A549 (cell line): ENCODE measurements at regions not wholly inside any gene's neighbourhood (a gene's known extent, or its start where the extent isn't known, plus 50 kb on each side); places are given as distances from the start of the nearest gene placed in this dataset.

Experiments
- CBX2 ChIP-seq: fragments of 200-600 bp; sonication (generic); IDR thresholded peaks from 2 replicates; pipeline ENCODE4 v1.6.1; 2016; ENCODE audit warnings: low read depth, mild to moderate bottlenecking, borderline replicate concordance
- CEBPB ChIP-seq, 2 experiments: fragments of >200 bp in 1 of 2; sonication (Bioruptor Twin) in 1 of 2; formaldehyde crosslinking in 1 of 2; IDR thresholded peaks; 2 replicates each; pipeline ENCODE4 v1.6.1; 2012 to 2016
- CTCF ChIP-seq: fragments of >200 bp; sonication (Bioruptor Twin); formaldehyde crosslinking; IDR thresholded peaks from 3 replicates; pipeline ENCODE4 v1.5.1; 2016
- EHF ChIP-seq: fragments of 250-450 bp; sonication (Bioruptor Pico); IDR thresholded peaks from 2 replicates; pipeline ENCODE4 v1.5.0; 2020; ENCODE audit warnings: mild to moderate bottlenecking
- ELK1 ChIP-seq: fragments of 150-350 bp; IDR thresholded peaks from 2 replicates; pipeline ENCODE4 v1.6.1; 2014; ENCODE audit warnings: low read depth, mild to moderate bottlenecking, low read length
- EP300 ChIP-seq, 2 experiments: fragments of >200 bp; sonication (Bioruptor Twin); formaldehyde crosslinking; IDR thresholded peaks; 2 replicates in 1 of 2; 3 replicates in 1 of 2; pipeline ENCODE4 v1.6.1; 2016 to 2017
- HMGXB4 ChIP-seq: fragments of 250-450 bp; sonication (Bioruptor Pico); IDR thresholded peaks from 2 replicates; pipeline ENCODE4 v1.5.0; 2021; ENCODE audit warnings: mild to moderate bottlenecking, moderate library complexity, borderline replicate concordance
- KDM1A ChIP-seq: fragments of 200-600 bp; sonication (generic); IDR thresholded peaks from 2 replicates; pipeline ENCODE4 v1.6.1; 2016; ENCODE audit warnings: low read depth, mild to moderate bottlenecking
- MAFK ChIP-seq: fragments of 450-650 bp; IDR thresholded peaks from 2 replicates; pipeline ENCODE4 v1.6.1; 2014; ENCODE audit not compliant: partially characterized antibody
- MAZ ChIP-seq: fragments of 150-350 bp; IDR thresholded peaks from 2 replicates; pipeline ENCODE4 v1.6.1; 2014; ENCODE audit warnings: antibody characterized with exemption, low read depth, low read length, borderline replicate concordance
- PHF8 ChIP-seq: fragments of 200-600 bp; sonication (generic); IDR thresholded peaks from 2 replicates; pipeline ENCODE4 v1.6.1; 2016; ENCODE audit warnings: low read depth, mild to moderate bottlenecking, antibody characterized with exemption, moderate library complexity, borderline replicate concordance
- POLR2A ChIP-seq: IDR thresholded peaks from 2 replicates; pipeline ENCODE4 v1.6.1; 2012; ENCODE audit warnings: mild to moderate bottlenecking, low read length
- SREBF2 ChIP-seq: fragments of 450-650 bp; IDR thresholded peaks from 2 replicates; pipeline ENCODE4 v1.6.1; 2014; ENCODE audit warnings: mild to moderate bottlenecking, moderate library complexity

- TF ChIP-seq CTCF = no peak
- no peak for TF ChIP-seq EP300 (IDR thresholded peaks at IDR 0.05)
- no peak for TF ChIP-seq POLR2A
- TF ChIP-seq MAZ = no peak
- TF ChIP-seq MAFK = no peak
- no peak for TF ChIP-seq CEBPB (IDR thresholded peaks at IDR 0.05)
- no peak for TF ChIP-seq HMGXB4 (CRISPR knock-in tag)
- no peak for TF ChIP-seq ELK1
- no peak for TF ChIP-seq EHF (CRISPR knock-in tag)
- no peak for TF ChIP-seq PHF8
- TF ChIP-seq KDM1A = no peak
- TF ChIP-seq SREBF2 = no peak
- TF ChIP-seq CBX2 = no peak
Measured at GRCh38 chr4:57308301-57308700, 198.1 kb upstream of the IGFBP7 start.
